GM23248 (cell line): ENCODE measurements at regions not wholly inside any gene's neighbourhood (a gene's known extent, or its start where the extent isn't known, plus 50 kb on each side); places are given as distances from the start of the nearest gene placed in this dataset.

Experiments used
- DNase-seq: peaks from one replicate; pipeline ENCODE4 v3.0.0-alpha.2; 2015
- H2AFZ ChIP-seq: fragments of 200-600 bp; sonication (generic); 2 replicates; pipeline ENCODE4 v1.6.1; 2016; ENCODE audit warnings: antibody characterized with exemption
- H3F3A ChIP-seq: fragments of 200-600 bp; sonication (generic); 2 replicates; pipeline ENCODE4 v1.6.1; 2016; ENCODE audit warnings: mild to moderate bottlenecking, antibody characterized with exemption, mixed run types; ENCODE audit not compliant: insufficient read depth
- H3K27ac ChIP-seq: fragments of 200-600 bp; sonication (generic); 2 replicates; pipeline ENCODE4 v1.5.1; 2016; ENCODE audit warnings: mild to moderate bottlenecking
- H3K27me3 ChIP-seq: fragments of 200-600 bp; sonication (generic); replicated peaks from 2 replicates; pipeline ENCODE4 v1.6.1; 2016; ENCODE audit warnings: mild to moderate bottlenecking; ENCODE audit not compliant: insufficient read depth
- H3K36me3 ChIP-seq: fragments of 200-600 bp; sonication (generic); 2 replicates; pipeline ENCODE4 v1.6.1; 2016; ENCODE audit warnings: low read depth, mild to moderate bottlenecking
- H3K4me1 ChIP-seq: fragments of 200-600 bp; sonication (generic); 2 replicates; pipeline ENCODE4 v1.6.1; 2016; ENCODE audit warnings: mild to moderate bottlenecking; ENCODE audit not compliant: insufficient read depth
- H3K4me2 ChIP-seq: fragments of 200-600 bp; sonication (generic); one replicate; pipeline ENCODE4 v1.6.1; 2016; ENCODE audit warnings: mild to moderate bottlenecking; ENCODE audit not compliant: unreplicated experiment
- H3K4me3 ChIP-seq: fragments of 200-600 bp; sonication (generic); 2 replicates; pipeline ENCODE4 v1.5.1; 2016; ENCODE audit warnings: mild to moderate bottlenecking
- H3K79me2 ChIP-seq: fragments of 200-600 bp; sonication (generic); 2 replicates; pipeline ENCODE4 v1.6.1; 2016; ENCODE audit warnings: mild to moderate bottlenecking; ENCODE audit not compliant: insufficient read depth
- H3K9ac ChIP-seq: fragments of 200-600 bp; sonication (generic); 2 replicates; pipeline ENCODE4 v1.6.1; 2016; ENCODE audit warnings: mild to moderate bottlenecking
- H3K9me2 ChIP-seq: fragments of 200-600 bp; sonication (generic); 2 replicates; pipeline ENCODE4 v1.6.1; 2016; ENCODE audit warnings: mixed run types, mild to moderate bottlenecking, moderate library complexity; ENCODE audit not compliant: insufficient read depth
- H3K9me3 ChIP-seq: fragments of 200-600 bp; sonication (generic); one replicate; pipeline ENCODE4 v1.6.1; 2017; ENCODE audit warnings: low read depth
- H4K20me1 ChIP-seq: fragments of 200-600 bp; sonication (generic); 2 replicates; pipeline ENCODE4 v1.6.0; 2016; ENCODE audit not compliant: insufficient read depth
- EZH2 ChIP-seq: fragments of 200-600 bp; sonication (generic); IDR thresholded peaks from 2 replicates; pipeline ENCODE4 v1.6.1; 2018; ENCODE audit warnings: antibody characterized with exemption, mild to moderate bottlenecking; ENCODE audit not compliant: insufficient read depth, poor library complexity, severe bottlenecking
- EZH2phosphoT487 ChIP-seq: fragments of 200-600 bp; sonication (generic); IDR thresholded peaks from 2 replicates; pipeline ENCODE4 v1.6.1; 2018; ENCODE audit warnings: antibody characterized with exemption, moderate library complexity, mild to moderate bottlenecking, low read depth; ENCODE audit not compliant: insufficient read depth
- WGBS, 2 experiments: methylation state at CpG; one replicate each; pipeline ENCODE4 v1.1.6; 2015 to 2017; ENCODE audit warnings: low lambda C conversion rate in 2 of 2, low coverage in 1 of 2; ENCODE audit errors: missing lambda C conversion rate in 2 of 2; 5-methylcytosine and 5-hydroxymethylcytosine counted together
- in situ Hi-C: fragments of 300-500 bp; cut with MboI; formaldehyde crosslinking; loops from 2 replicates; pipeline ENCODE4 v1.15.0; 2020

- no peak overlapping the region for H2AFZ ChIP-seq
- H3K27me3 ChIP-seq: no peaks in the 10 kb centered on the region
- 9 to 12% methylated on average over 2 of the region's 2 CpGs for WGBS, 2 experiments
- H3K9me2 ChIP-seq: no peaks in the 10 kb centered on the region
- no peak for DNase-seq
- no peak overlapping the region for H3K4me2 ChIP-seq
- in situ Hi-C loops: no loop called here
- no peaks in the 10 kb centered on the region for H3K4me1 ChIP-seq
- H3K9ac ChIP-seq: no peak overlapping the region
- H4K20me1 ChIP-seq: no peaks in the 10 kb centered on the region
- no peak overlapping the region for H3K4me3 ChIP-seq
- H3K79me2 ChIP-seq: no peaks in the 10 kb centered on the region
- no peaks in the 10 kb centered on the region for H3F3A ChIP-seq
- H3K27ac ChIP-seq: no peak overlapping the region
- no peaks in the 10 kb centered on the region for H3K36me3 ChIP-seq
- H3K9me3 ChIP-seq: no peaks in the 10 kb centered on the region
- TF ChIP-seq EZH2phosphoT487: no peak
- no peak for TF ChIP-seq EZH2
Measured at GRCh38 chr11:112735470-112735869, 225.8 kb upstream of the NCAM1 start.

- Histone ChIP-seq H2AFZ (no peak overlapping the region), H4K20me1 (no peaks in the 10 kb centered on the region), H3K4me2 (no peak overlapping the region), H3K9ac (no peak overlapping the region), H3K4me3 (no peak overlapping the region), H3K27ac (no peak overlapping the region), H3K36me3 (no peaks in the 10 kb centered on the region), H3K27me3 (peaks cover 15% of the 10 kb centered on the region; the same call in 1 of the 2 replicates), H3F3A (no peaks in the 10 kb centered on the region), H3K9me3 (no peaks in the 10 kb centered on the region), H3K79me2 (no peaks in the 10 kb centered on the region), H3K4me1 (no peaks in the 10 kb centered on the region), H3K9me2 (no peaks in the 10 kb centered on the region)
- no peak for TF ChIP-seq EZH2phosphoT487
- no peak for TF ChIP-seq EZH2
- in situ Hi-C loops: no loop called here
- 10 to 24% methylated on average over 2 of the region's 2 CpGs for WGBS, 2 experiments
- DNase-seq: no peak
Measured at GRCh38 chr11:112744041-112744440, 217.2 kb upstream of the NCAM1 start.

GRCh38 chr11:112745973-112746372 lies 215.2 kb upstream of the NCAM1 start:
- Histone ChIP-seq H3K4me3 (no peak overlapping the region), H3K4me2 (no peak overlapping the region), H4K20me1 (no peaks in the 10 kb centered on the region), H3K4me1 (no peaks in the 10 kb centered on the region), H3K9me3 (no peaks in the 10 kb centered on the region), H2AFZ (no peak overlapping the region), H3K9ac (no peak overlapping the region), H3K36me3 (no peaks in the 10 kb centered on the region), H3K27me3 (peaks cover 23% of the 10 kb centered on the region), H3K9me2 (no peaks in the 10 kb centered on the region), H3K79me2 (no peaks in the 10 kb centered on the region), H3K27ac (no peak overlapping the region), H3F3A (no peaks in the 10 kb centered on the region)
- in situ Hi-C loops: no loop called here
- no peak for DNase-seq
- 35 to 37% methylated on average over 6 of the region's 6 CpGs for WGBS, 2 experiments
- TF ChIP-seq EZH2 (no peak), EZH2phosphoT487 (no peak)

- WGBS, 2 experiments: 45 to 57% methylated on average over 5 of the region's 5 CpGs
- Histone ChIP-seq H3K79me2 (no peaks in the 10 kb centered on the region), H3K9ac (no peak overlapping the region), H3K9me2 (no peaks in the 10 kb centered on the region), H4K20me1 (no peaks in the 10 kb centered on the region), H3K4me3 (no peak overlapping the region), H3K9me3 (no peaks in the 10 kb centered on the region), H3K4me2 (no peak overlapping the region), H3K27me3 (peaks cover 19% of the 10 kb centered on the region), H3K27ac (no peak overlapping the region), H3K36me3 (no peaks in the 10 kb centered on the region), H3K4me1 (no peaks in the 10 kb centered on the region), H2AFZ (no peak overlapping the region), H3F3A (no peaks in the 10 kb centered on the region)
- in situ Hi-C loops: no loop called here
- no peak for TF ChIP-seq EZH2phosphoT487
- TF ChIP-seq EZH2: no peak
- no peak for DNase-seq
Measured at GRCh38 chr11:112748252-112748651, 213.0 kb upstream of the NCAM1 start.

GRCh38 chr11:112748713-112749543 lies 212.3 kb upstream of the NCAM1 start:
- H3K4me2 ChIP-seq: no peak overlapping the region
- in situ Hi-C loops: no loop called here
- 21 to 26% methylated on average over 10 of the region's 10 CpGs for WGBS, 2 experiments

More at GRCh38 chr11:112748713-112749543, 212.3 kb upstream of the NCAM1 start:
- no peak overlapping the region for H3K27ac ChIP-seq
- no peaks in the 10 kb centered on the region for H4K20me1 ChIP-seq
- H3K9me2 ChIP-seq: no peaks in the 10 kb centered on the region
- H3K4me1 ChIP-seq: no peaks in the 10 kb centered on the region
- H3K27me3 ChIP-seq: peaks cover 19% of the 10 kb centered on the region
- H3F3A ChIP-seq: no peaks in the 10 kb centered on the region
- no peak overlapping the region for H3K4me3 ChIP-seq
- DNase-seq: no peak
- H3K9ac ChIP-seq: no peak overlapping the region
- H3K9me3 ChIP-seq: no peaks in the 10 kb centered on the region
- H3K79me2 ChIP-seq: no peaks in the 10 kb centered on the region
- no peak for TF ChIP-seq EZH2phosphoT487
- no peak for TF ChIP-seq EZH2
- H3K36me3 ChIP-seq: no peaks in the 10 kb centered on the region
- no peak overlapping the region for H2AFZ ChIP-seq
